Neural cell (in vitro differentiated cells): ENCODE measurements at regions not wholly inside any gene's neighbourhood (a gene's known extent, or its start where the extent isn't known, plus 50 kb on each side); places are given as distances from the start of the nearest gene placed in this dataset.

ENCODE experiments used
- H2AFZ ChIP-seq: fragments of 200-600, 300-800 bp; sonication (generic), shearing (Covaris generic); 2 replicates; pipeline ENCODE4 v1.6.0; 2014; ENCODE audit warnings: low read depth, mild to moderate bottlenecking, antibody characterized with exemption, low read length, moderate library complexity
- H3F3A ChIP-seq: fragments of 200-600 bp; shearing (Covaris generic); 2 replicates; pipeline ENCODE4 v1.6.1; 2016; ENCODE audit warnings: mild to moderate bottlenecking, moderate library complexity, mixed read lengths, antibody characterized with exemption, low read length; ENCODE audit not compliant: insufficient read depth, poor library complexity, severe bottlenecking
- H3K27ac ChIP-seq: fragments of 200-600, 300-800 bp; sonication (generic), shearing (Covaris generic); 2 replicates; pipeline ENCODE4 v1.5.1; 2014; ENCODE audit warnings: mild to moderate bottlenecking, low read length, moderate library complexity
- H3K27me3 ChIP-seq: fragments of 300-800, 200-600 bp; sonication (generic), shearing (Covaris generic); 2 replicates; pipeline ENCODE4 v1.6.0; 2014; ENCODE audit warnings: mild to moderate bottlenecking, low read depth, low read length, moderate library complexity; ENCODE audit not compliant: insufficient read depth
- H3K36me3 ChIP-seq: fragments of 300-800, 200-600 bp; sonication (generic), shearing (Covaris generic); 2 replicates; pipeline ENCODE4 v1.5.1; 2014; ENCODE audit warnings: mild to moderate bottlenecking, antibody characterized with exemption, low read length, moderate library complexity; ENCODE audit not compliant: insufficient read depth
- H3K4me2 ChIP-seq: fragments of 300-800, 200-600 bp; sonication (generic), shearing (Covaris generic); 2 replicates; pipeline ENCODE4 v1.6.0; 2014; ENCODE audit warnings: mild to moderate bottlenecking, low read length
- H3K4me3 ChIP-seq: fragments of 300-800, 200-600 bp; sonication (generic), shearing (Covaris generic); 2 replicates; pipeline ENCODE4 v1.5.1; 2014; ENCODE audit warnings: mild to moderate bottlenecking, low read length, moderate library complexity
- H3K79me2 ChIP-seq: fragments of 200-600 bp; shearing (Covaris generic); replicated peaks from 2 replicates; pipeline ENCODE4 v1.6.0; 2014; ENCODE audit warnings: mild to moderate bottlenecking, low read length, moderate library complexity; ENCODE audit not compliant: insufficient read depth
- H3K9ac ChIP-seq: fragments of 300-800, 200-600 bp; sonication (generic), shearing (Covaris generic); 2 replicates; pipeline ENCODE4 v1.6.1; 2016; ENCODE audit warnings: mild to moderate bottlenecking, low read length, mixed read lengths
- H3K9me2 ChIP-seq: fragments of 200-600 bp; shearing (Covaris generic); 2 replicates; pipeline ENCODE4 v1.6.1; 2016; ENCODE audit warnings: mild to moderate bottlenecking, low read length, mixed read lengths; ENCODE audit not compliant: insufficient read depth
- H3K9me3 ChIP-seq: fragments of 200-600, 300-800 bp; sonication (generic), shearing (Covaris generic); 2 replicates; pipeline ENCODE4 v1.6.1; 2016; ENCODE audit warnings: mild to moderate bottlenecking, mixed run types, low read length, moderate library complexity, mixed read lengths
- H4K20me1 ChIP-seq: fragments of 200-600 bp; shearing (Covaris generic); 2 replicates; pipeline ENCODE4 v1.6.1; 2016; ENCODE audit warnings: mild to moderate bottlenecking, mixed run types; ENCODE audit not compliant: insufficient read depth
- CTCF ChIP-seq: fragments of 450-650 bp; IDR thresholded peaks from 2 replicates; pipeline ENCODE4 v1.5.1; 2014; ENCODE audit warnings: antibody characterized with exemption, mild to moderate bottlenecking, moderate library complexity; ENCODE audit not compliant: poor library complexity, severe bottlenecking
- EP300 ChIP-seq: fragments of 450-650 bp; conservative IDR thresholded peaks from 2 replicates; pipeline ENCODE4 v1.6.1; 2014; ENCODE audit warnings: antibody characterized with exemption, mild to moderate bottlenecking, moderate library complexity; ENCODE audit not compliant: poor library complexity, severe bottlenecking
- EZH2 ChIP-seq: fragments of 200-600, 300-800 bp; shearing (Covaris generic), sonication (generic); IDR thresholded peaks from 2 replicates; pipeline ENCODE4 v1.6.1; 2014; ENCODE audit warnings: antibody characterized with exemption, low read length, borderline replicate concordance, mild to moderate bottlenecking; ENCODE audit not compliant: insufficient read depth, poor library complexity, severe bottlenecking
- MXI1 ChIP-seq: fragments of 450-650 bp; conservative IDR thresholded peaks from 2 replicates; pipeline ENCODE4 v1.6.1; 2014; ENCODE audit warnings: antibody characterized with exemption, mild to moderate bottlenecking; ENCODE audit not compliant: poor library complexity, severe bottlenecking
- POLR2AphosphoS5 ChIP-seq: IDR thresholded peaks from 2 replicates; pipeline ENCODE4 v1.6.1; 2012
- RAD21 ChIP-seq: fragments of 450-650 bp; conservative IDR thresholded peaks from 2 replicates; pipeline ENCODE4 v1.6.1; 2014; ENCODE audit warnings: antibody characterized with exemption, mild to moderate bottlenecking, moderate library complexity
- REST ChIP-seq: IDR thresholded peaks from 2 replicates; pipeline ENCODE4 v1.6.1; 2012; ENCODE audit warnings: borderline replicate concordance
- SMC3 ChIP-seq: fragments of 450-650 bp; conservative IDR thresholded peaks from 2 replicates; pipeline ENCODE4 v1.6.1; 2014; ENCODE audit warnings: antibody characterized with exemption, mild to moderate bottlenecking, moderate library complexity; ENCODE audit not compliant: poor library complexity
- TAF1 ChIP-seq: IDR thresholded peaks from 2 replicates; pipeline ENCODE4 v1.6.1; 2012; ENCODE audit warnings: low read depth

- H2AFZ ChIP-seq: no peak overlapping the region
- TF ChIP-seq EP300 (no peak), EZH2 (no peak), MXI1 (no peak), RAD21 (no peak), REST (no peak), TAF1 (no peak), POLR2AphosphoS5 (no peak), SMC3 (no peak), CTCF (no peak)
- H3K4me2 ChIP-seq: no peak overlapping the region
- no peaks in the 10 kb centered on the region for H3K9me3 ChIP-seq
- no peaks in the 10 kb centered on the region for H3K79me2 ChIP-seq
- H3K9me2 ChIP-seq: no peaks in the 10 kb centered on the region
- H3K9ac ChIP-seq: no peak overlapping the region
- no peaks in the 10 kb centered on the region for H3K36me3 ChIP-seq
- no peak overlapping the region for H3K27ac ChIP-seq
- H3K4me3 ChIP-seq: no peak overlapping the region
- H4K20me1 ChIP-seq: no peaks in the 10 kb centered on the region
- H3K27me3 ChIP-seq: no peaks in the 10 kb centered on the region
- H3F3A ChIP-seq: no peaks in the 10 kb centered on the region
Observed at GRCh38 chr5:4921929-4922328, 218.2 kb upstream of the ADAMTS16 start.

- no peak overlapping the region for H3K27ac ChIP-seq
- H2AFZ ChIP-seq: no peak overlapping the region
- H3K79me2 ChIP-seq: no peaks in the 10 kb centered on the region
- no peak overlapping the region for H3K9ac ChIP-seq
- no peak overlapping the region for H3K4me2 ChIP-seq
- no peaks in the 10 kb centered on the region for H3K27me3 ChIP-seq
- H3K9me3 ChIP-seq: no peaks in the 10 kb centered on the region
- TF ChIP-seq SMC3 (no peak), EP300 (no peak), RAD21 (no peak), CTCF (no peak), TAF1 (no peak)
- no peaks in the 10 kb centered on the region for H3F3A ChIP-seq
- H3K4me3 ChIP-seq: no peak overlapping the region
- no peaks in the 10 kb centered on the region for H4K20me1 ChIP-seq
- no peaks in the 10 kb centered on the region for H3K36me3 ChIP-seq
- H3K9me2 ChIP-seq: no peaks in the 10 kb centered on the region
Observed at GRCh38 chr5:4924577-4924976, 215.6 kb upstream of the ADAMTS16 start.
